IPS-18a (cell line): ENCODE measurements at regions not wholly inside any gene's neighbourhood (a gene's known extent, or its start where the extent isn't known, plus 50 kb on each side); places are given as distances from the start of the nearest gene placed in this dataset.

Experiments
- H3K27ac ChIP-seq: one replicate; pipeline ENCODE4 v1.5.1; 2013; ENCODE audit warnings: low read length
- H3K27me3 ChIP-seq: one replicate; pipeline ENCODE4 v1.6.1; 2013; ENCODE audit warnings: mild to moderate bottlenecking, low read length; ENCODE audit not compliant: control insufficient read depth, insufficient read depth
- H3K36me3 ChIP-seq: one replicate; pipeline ENCODE4 v1.6.1; 2013; ENCODE audit warnings: low read depth, low read length; ENCODE audit not compliant: control insufficient read depth
- H3K4me1 ChIP-seq: one replicate; pipeline ENCODE4 v1.6.1; 2013; ENCODE audit warnings: low read depth, low read length; ENCODE audit not compliant: control insufficient read depth
- H3K4me3 ChIP-seq: one replicate; pipeline ENCODE4 v1.5.1; 2013; ENCODE audit warnings: low read length
- H3K9ac ChIP-seq: one replicate; pipeline ENCODE4 v1.6.1; 2013; ENCODE audit warnings: mild to moderate bottlenecking, low read length, moderate library complexity
- H3K9me3 ChIP-seq: one replicate; pipeline ENCODE4 v1.6.1; 2013; ENCODE audit warnings: low read depth, low read length; ENCODE audit not compliant: control insufficient read depth

- H3K36me3 ChIP-seq = no peaks in the 10 kb centered on the region
- no peak overlapping the region for H3K27ac ChIP-seq
- no peaks in the 10 kb centered on the region for H3K27me3 ChIP-seq
- peaks cover 41% of the 10 kb centered on the region for H3K4me1 ChIP-seq
- no peak overlapping the region for H3K9ac ChIP-seq
- H3K9me3 ChIP-seq = no peaks in the 10 kb centered on the region
- no peak overlapping the region for H3K4me3 ChIP-seq
Observed at GRCh38 chr13:106810069-106810468, 242.1 kb upstream of the ARGLU1 start.

GRCh38 chr13:106804991-106805390, 237.1 kb upstream of the ARGLU1 start:
- Histone ChIP-seq H3K4me1 (peaks cover 38% of the 10 kb centered on the region), H3K27ac (no peak overlapping the region), H3K9me3 (no peaks in the 10 kb centered on the region), H3K27me3 (no peaks in the 10 kb centered on the region), H3K36me3 (no peaks in the 10 kb centered on the region), H3K4me3 (no peak overlapping the region), H3K9ac (no peak overlapping the region)

GRCh38 chr13:106802917-106803316, 235.0 kb upstream of the ARGLU1 start:
- no peak overlapping the region for H3K4me3 ChIP-seq
- H3K4me1 ChIP-seq = peaks cover 33% of the 10 kb centered on the region
- no peaks in the 10 kb centered on the region for H3K9me3 ChIP-seq
- H3K27me3 ChIP-seq = peaks cover 14% of the 10 kb centered on the region
- H3K36me3 ChIP-seq = no peaks in the 10 kb centered on the region
- H3K9ac ChIP-seq = no peak overlapping the region
- H3K27ac ChIP-seq = no peak overlapping the region

- Histone ChIP-seq H3K27me3 (peaks cover 14% of the 10 kb centered on the region), H3K36me3 (no peaks in the 10 kb centered on the region), H3K4me1 (peaks cover 37% of the 10 kb centered on the region), H3K4me3 (no peak overlapping the region), H3K9ac (no peak overlapping the region), H3K27ac (no peak overlapping the region), H3K9me3 (no peaks in the 10 kb centered on the region)
Observed at GRCh38 chr13:106799781-106800335, 231.9 kb upstream of the ARGLU1 start.

DNA sequence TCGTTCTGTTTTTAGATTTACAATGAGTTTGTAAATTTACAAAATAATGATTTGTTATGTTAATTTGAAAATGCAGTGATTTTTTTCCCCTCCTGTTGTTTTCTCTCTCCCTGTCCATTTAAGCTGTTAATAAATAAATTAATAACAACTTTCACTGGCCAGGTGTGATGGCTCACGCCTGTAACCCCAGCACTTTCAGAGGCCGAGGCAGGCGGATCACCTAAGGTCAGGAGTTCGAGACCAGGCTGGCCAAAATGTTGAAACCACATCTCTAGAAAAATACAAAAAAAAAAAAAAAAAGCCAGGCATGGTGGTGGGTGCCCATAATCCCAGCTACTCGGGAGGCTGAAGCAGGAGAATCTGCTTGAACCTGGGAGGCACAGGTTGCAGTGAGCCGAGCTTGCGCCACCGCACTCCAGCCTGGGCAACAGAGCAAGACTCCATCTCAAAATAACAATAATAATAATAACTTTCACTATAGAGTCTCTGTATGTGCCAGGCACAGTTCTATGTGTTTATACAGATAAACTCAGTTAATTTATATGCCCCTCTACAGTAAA, 229.2 kb upstream of the ARGLU1 start:
- peaks cover 38% of the 10 kb centered on the region for H3K4me1 ChIP-seq
- H3K9ac ChIP-seq = peak overlapping the region; percentile 64
- H3K27ac ChIP-seq = no peak overlapping the region
- no peaks in the 10 kb centered on the region for H3K36me3 ChIP-seq
- H3K27me3 ChIP-seq = peaks cover 14% of the 10 kb centered on the region
- no peak overlapping the region for H3K4me3 ChIP-seq
- H3K9me3 ChIP-seq = no peaks in the 10 kb centered on the region

DNA sequence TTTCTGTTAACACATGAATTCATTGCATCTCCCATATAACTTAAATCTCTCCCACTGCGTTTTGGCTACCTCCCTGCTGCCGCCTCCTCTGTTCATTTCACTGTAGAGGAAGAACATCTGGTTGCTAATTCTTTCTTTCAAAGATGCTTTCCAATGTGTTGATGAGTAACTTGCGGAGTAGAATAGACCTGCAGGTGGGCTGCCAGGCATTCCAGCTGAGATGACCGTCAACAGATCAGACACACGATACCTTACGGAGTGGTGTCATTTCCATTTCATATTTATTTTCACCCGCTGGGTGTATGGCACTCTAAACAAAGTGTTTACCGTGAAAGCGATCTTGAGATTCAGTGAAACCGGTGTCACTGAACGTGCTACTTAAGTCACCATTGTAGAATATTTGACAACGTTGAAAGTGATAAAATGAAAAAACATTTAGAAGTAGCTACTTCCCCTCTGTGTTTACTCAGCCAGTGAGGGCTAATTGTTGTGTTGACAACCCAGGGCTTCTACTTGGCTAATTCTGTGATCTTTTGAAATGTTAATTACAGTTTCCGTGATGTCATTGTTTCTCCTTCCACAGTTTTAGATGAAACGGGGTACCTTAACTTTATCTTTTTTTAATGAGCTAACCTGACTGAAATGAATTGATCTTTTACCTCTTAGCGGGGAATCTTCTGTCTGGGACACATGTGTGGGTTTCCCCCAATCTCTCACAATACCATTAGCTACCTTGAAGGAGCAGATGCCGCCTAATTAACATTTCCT, 228.5 kb upstream of the ARGLU1 start:
- H3K9me3 ChIP-seq = no peaks in the 10 kb centered on the region
- peaks cover 38% of the 10 kb centered on the region for H3K4me1 ChIP-seq
- no peaks in the 10 kb centered on the region for H3K36me3 ChIP-seq
- peak overlapping the region; percentile 64 for H3K9ac ChIP-seq
- peak overlapping the region; percentile 38 for H3K4me3 ChIP-seq
- H3K27ac ChIP-seq = peak overlapping the region; percentile 95
- peaks cover 14% of the 10 kb centered on the region for H3K27me3 ChIP-seq

- Histone ChIP-seq H3K4me3 (peak overlapping the region; percentile 38), H3K27me3 (peaks cover 14% of the 10 kb centered on the region), H3K4me1 (peaks cover 38% of the 10 kb centered on the region), H3K9me3 (no peaks in the 10 kb centered on the region), H3K27ac (peak overlapping the region; percentile 95), H3K9ac (peak overlapping the region; percentile 64), H3K36me3 (no peaks in the 10 kb centered on the region)
Observed at GRCh38 chr13:106795847-106796246, 227.9 kb upstream of the ARGLU1 start.

GRCh38 chr13:106794117-106794516, 226.2 kb upstream of the ARGLU1 start:
- Histone ChIP-seq H3K27ac (no peak overlapping the region), H3K4me3 (no peak overlapping the region), H3K27me3 (peaks cover 12% of the 10 kb centered on the region), H3K36me3 (no peaks in the 10 kb centered on the region), H3K9me3 (no peaks in the 10 kb centered on the region), H3K9ac (no peak overlapping the region), H3K4me1 (peaks cover 33% of the 10 kb centered on the region)

GRCh38 chr13:106789911-106790310, 222.0 kb upstream of the ARGLU1 start:
- Histone ChIP-seq H3K4me1 (peaks cover 20% of the 10 kb centered on the region), H3K27me3 (no peaks in the 10 kb centered on the region), H3K36me3 (no peaks in the 10 kb centered on the region), H3K27ac (no peak overlapping the region), H3K4me3 (no peak overlapping the region), H3K9me3 (no peaks in the 10 kb centered on the region), H3K9ac (no peak overlapping the region)

GRCh38 chr13:106786006-106786563, 218.1 kb upstream of the ARGLU1 start:
- H3K4me1 ChIP-seq = peaks cover 6% of the 10 kb centered on the region
- no peak overlapping the region for H3K27ac ChIP-seq
- no peak overlapping the region for H3K4me3 ChIP-seq

GRCh38 chr13:106774621-106775020, 206.7 kb upstream of the ARGLU1 start:
- H3K36me3 ChIP-seq = no peaks in the 10 kb centered on the region
- no peaks in the 10 kb centered on the region for H3K27me3 ChIP-seq
- H3K9ac ChIP-seq = no peak overlapping the region
- no peak overlapping the region for H3K27ac ChIP-seq
- peaks cover 3% of the 10 kb centered on the region for H3K4me1 ChIP-seq
- no peak overlapping the region for H3K4me3 ChIP-seq
- no peaks in the 10 kb centered on the region for H3K9me3 ChIP-seq

More at GRCh38 chr13:106786006-106786563, 218.1 kb upstream of the ARGLU1 start:
- no peaks in the 10 kb centered on the region for H3K9me3 ChIP-seq
- H3K9ac ChIP-seq = no peak overlapping the region
- H3K36me3 ChIP-seq = no peaks in the 10 kb centered on the region
- H3K27me3 ChIP-seq = no peaks in the 10 kb centered on the region
